Activated CD4-positive, alpha-beta T cell treated with anti-CD3 and anti-CD28 coated beads, Interleukin-2, amount 10 ng/mL, durations not matched to agents 24 days and 14 days (primary cell): ENCODE measurements at regions not wholly inside any gene's neighbourhood (a gene's known extent, or its start where the extent isn't known, plus 50 kb on each side); places are given as distances from the start of the nearest gene placed in this dataset.

ENCODE experiments used
- DNase-seq: peaks from one replicate; pipeline ENCODE4 v3.0.0; 2022
- H3K27ac Mint-ChIP-seq: one replicate; pipeline ENCODE4 v1.8.0; 2022; ENCODE audit warnings: mild to moderate bottlenecking, mixed read lengths
- H3K27me3 Mint-ChIP-seq: one replicate; pipeline ENCODE4 v1.8.0; 2022; ENCODE audit warnings: mixed read lengths
- H3K36me3 Mint-ChIP-seq: one replicate; pipeline ENCODE4 v1.8.0; 2022; ENCODE audit warnings: low read depth, mild to moderate bottlenecking, mixed read lengths
- H3K4me1 Mint-ChIP-seq: one replicate; pipeline ENCODE4 v1.8.0; 2021; ENCODE audit warnings: mixed read lengths
- H3K4me3 Mint-ChIP-seq: one replicate; pipeline ENCODE4 v1.8.0; 2022; ENCODE audit warnings: mild to moderate bottlenecking, moderate library complexity, mixed read lengths
- H3K9me3 Mint-ChIP-seq: one replicate; pipeline ENCODE4 v1.8.0; 2021; ENCODE audit warnings: mixed read lengths
- intact Hi-C: fragments of 100-400 bp; cut with micrococcal nuclease; formaldehyde crosslinking; loops from one replicate; pipeline ENCODE4 v1.15.1; 2023

DNA sequence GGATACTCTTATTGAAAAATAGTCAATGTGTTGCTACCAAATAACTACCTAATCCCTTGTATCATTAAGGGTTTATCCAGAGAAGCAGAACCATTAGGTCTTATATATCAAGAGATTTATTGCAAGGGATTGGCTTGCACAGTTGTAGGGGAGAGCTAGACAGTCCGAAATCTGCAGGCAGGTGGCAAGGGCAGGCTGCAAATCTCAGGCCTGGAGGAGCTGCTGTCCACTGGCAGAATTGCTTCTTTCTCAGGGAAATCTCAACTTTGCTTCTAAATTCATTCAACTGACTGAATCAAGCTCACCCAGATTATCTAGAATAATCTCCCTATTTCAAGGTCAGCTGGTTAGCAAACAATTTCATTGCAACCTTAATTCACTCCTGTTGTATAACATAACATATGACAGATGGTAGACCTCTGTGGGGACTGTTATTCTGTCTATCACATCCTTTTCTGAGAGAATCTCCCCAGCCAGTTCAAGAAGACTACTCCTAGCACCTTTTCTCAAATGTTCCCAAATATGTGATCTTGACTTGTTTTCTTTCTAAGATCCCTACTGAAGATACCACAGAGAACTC is 194.2 kb downstream of the NHLRC3 start:
- no peak for DNase-seq
- Mint-ChIP-seq H3K27me3 (peaks cover 23% of the 10 kb centered on the region), H3K4me1 (no peaks in the 10 kb centered on the region), H3K4me3 (no peak overlapping the region), H3K36me3 (no peaks in the 10 kb centered on the region), H3K9me3 (no peaks in the 10 kb centered on the region), H3K27ac (no peak overlapping the region)
- intact Hi-C loops, result no loop called here

- intact Hi-C loops, result no loop called here
- Mint-ChIP-seq H3K27ac (no peak overlapping the region), H3K36me3 (no peaks in the 10 kb centered on the region), H3K9me3 (no peaks in the 10 kb centered on the region), H3K27me3 (peaks cover 27% of the 10 kb centered on the region), H3K4me1 (no peaks in the 10 kb centered on the region), H3K4me3 (no peak overlapping the region)
- DNase-seq, result no peak
Measured at GRCh38 chr13:39232999-39233398, 194.7 kb downstream of the NHLRC3 start.

DNA sequence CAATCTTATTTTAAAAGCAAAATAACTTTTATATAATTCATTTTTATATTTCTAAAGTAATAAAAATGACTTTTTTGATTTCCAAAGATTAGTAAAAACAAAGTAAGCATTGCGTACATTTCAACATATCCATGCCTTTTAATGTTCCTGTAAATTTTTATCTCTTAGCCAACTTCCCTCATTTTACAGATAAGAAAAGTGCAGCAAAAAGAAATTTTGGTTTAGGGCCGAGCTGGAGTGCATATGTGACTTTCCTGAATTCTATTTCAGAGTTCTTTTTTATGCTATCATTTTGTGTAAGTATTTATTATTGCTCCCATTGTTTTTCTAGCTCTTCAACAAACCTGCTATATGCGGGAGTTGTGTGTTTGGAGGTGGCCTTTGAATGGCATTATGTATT is 195.3 kb downstream of the NHLRC3 start:
- Mint-ChIP-seq H3K4me3 (no peak overlapping the region), H3K4me1 (no peaks in the 10 kb centered on the region), H3K27ac (no peak overlapping the region), H3K36me3 (no peaks in the 10 kb centered on the region), H3K9me3 (no peaks in the 10 kb centered on the region), H3K27me3 (peaks cover 30% of the 10 kb centered on the region)
- no peak for DNase-seq
- intact Hi-C loops, result no loop called here

GRCh38 chr13:39244561-39245230 is 206.4 kb downstream of the NHLRC3 start:
- H3K4me1 Mint-ChIP-seq, result peaks cover 2% of the 10 kb centered on the region
- DNase-seq, result no peak
- peaks cover 17% of the 10 kb centered on the region for H3K27me3 Mint-ChIP-seq
- no peaks in the 10 kb centered on the region for H3K9me3 Mint-ChIP-seq
- H3K27ac Mint-ChIP-seq, result no peak overlapping the region
- intact Hi-C loops, result no loop called here
- H3K36me3 Mint-ChIP-seq, result no peaks in the 10 kb centered on the region
- no peak overlapping the region for H3K4me3 Mint-ChIP-seq

DNA sequence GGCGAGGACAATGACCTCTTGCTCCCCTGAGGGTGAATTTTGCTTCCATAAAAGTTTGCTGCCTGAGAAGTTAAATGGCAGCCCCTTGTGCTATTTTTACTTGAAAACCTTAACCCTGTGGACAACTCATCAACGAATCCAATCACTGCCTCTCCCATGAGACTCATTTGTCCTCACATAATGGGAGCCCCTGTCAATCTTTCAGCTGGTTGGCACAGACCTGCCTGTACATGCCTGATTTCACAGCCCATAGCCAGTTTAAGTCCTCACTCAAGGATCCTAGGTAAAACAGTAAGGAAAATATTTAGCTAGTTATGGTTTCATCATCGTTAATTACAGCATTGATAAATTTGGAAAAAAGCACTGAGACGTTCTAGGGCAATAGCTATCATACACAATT is 207.4 kb downstream of the NHLRC3 start:
- H3K36me3 Mint-ChIP-seq, result no peaks in the 10 kb centered on the region
- no peak overlapping the region for H3K27ac Mint-ChIP-seq
- no peak for DNase-seq
- no peak overlapping the region for H3K4me3 Mint-ChIP-seq
- H3K4me1 Mint-ChIP-seq, result peaks cover 2% of the 10 kb centered on the region
- intact Hi-C loops, result no loop called here
- peaks cover 17% of the 10 kb centered on the region for H3K27me3 Mint-ChIP-seq
- no peaks in the 10 kb centered on the region for H3K9me3 Mint-ChIP-seq

DNA sequence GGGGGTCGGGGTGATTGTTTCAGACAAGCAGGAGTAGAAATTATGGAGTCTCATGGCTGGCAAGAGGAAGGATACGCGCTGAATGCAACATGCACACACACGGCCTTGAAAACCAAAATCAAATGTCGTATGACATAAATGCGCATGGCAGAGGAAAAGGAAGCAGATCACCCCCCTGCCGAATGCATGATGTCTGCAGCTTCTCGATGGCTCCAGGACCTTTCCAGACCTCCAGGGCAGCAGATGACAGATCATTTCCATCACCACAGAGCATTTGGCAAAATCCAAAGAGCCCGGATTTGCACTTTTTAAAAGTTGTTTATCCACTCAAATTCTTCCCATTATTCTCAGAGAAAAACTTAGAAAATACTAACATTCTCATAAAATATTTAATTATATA is 211.7 kb downstream of the NHLRC3 start:
- Mint-ChIP-seq H3K9me3 (no peaks in the 10 kb centered on the region), H3K27me3 (peaks cover 16% of the 10 kb centered on the region), H3K4me3 (no peak overlapping the region), H3K27ac (no peak overlapping the region), H3K36me3 (no peaks in the 10 kb centered on the region), H3K4me1 (no peaks in the 10 kb centered on the region)
- intact Hi-C loops, result no loop called here
- DNase-seq, result no peak

- Mint-ChIP-seq H3K4me1 (no peaks in the 10 kb centered on the region), H3K9me3 (no peaks in the 10 kb centered on the region), H3K27me3 (peaks cover 16% of the 10 kb centered on the region), H3K4me3 (no peak overlapping the region), H3K27ac (no peak overlapping the region), H3K36me3 (no peaks in the 10 kb centered on the region)
- intact Hi-C loops, result no loop called here
- DNase-seq, result no peak
Measured at GRCh38 chr13:39250440-39250839, 212.2 kb downstream of the NHLRC3 start.

DNA sequence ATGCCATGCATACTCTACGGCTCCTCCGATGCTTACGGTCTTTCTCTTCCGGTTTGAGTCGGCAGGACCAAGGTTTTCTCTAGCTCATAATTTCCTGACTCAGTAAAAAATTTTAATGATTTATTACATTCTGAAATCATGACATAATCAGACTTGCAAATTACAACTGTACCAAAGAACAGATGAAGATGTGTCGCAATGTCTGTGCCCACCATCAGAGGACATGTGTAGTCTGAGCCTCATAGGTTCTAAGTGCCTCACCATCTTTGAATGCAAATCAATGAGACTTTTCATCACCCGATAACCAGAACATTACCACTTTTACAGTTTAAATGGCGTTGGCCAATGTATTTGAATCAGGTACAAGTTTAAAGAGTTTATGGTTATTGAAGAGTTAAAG is 213.1 kb downstream of the NHLRC3 start:
- DNase-seq, result no peak
- Mint-ChIP-seq H3K36me3 (no peaks in the 10 kb centered on the region), H3K27me3 (peaks cover 10% of the 10 kb centered on the region), H3K27ac (no peak overlapping the region), H3K9me3 (no peaks in the 10 kb centered on the region), H3K4me1 (no peaks in the 10 kb centered on the region), H3K4me3 (no peak overlapping the region)
- intact Hi-C loops, result no loop called here

GRCh38 chr13:39253774-39254173 is 215.5 kb downstream of the NHLRC3 start:
- intact Hi-C loops, result no loop called here
- DNase-seq, result no peak
- H3K27me3 Mint-ChIP-seq, result peaks cover 3% of the 10 kb centered on the region
- H3K36me3 Mint-ChIP-seq, result no peaks in the 10 kb centered on the region
- H3K27ac Mint-ChIP-seq, result no peak overlapping the region
- no peak overlapping the region for H3K4me3 Mint-ChIP-seq
- no peaks in the 10 kb centered on the region for H3K9me3 Mint-ChIP-seq
- H3K4me1 Mint-ChIP-seq, result peaks cover 2% of the 10 kb centered on the region

DNA sequence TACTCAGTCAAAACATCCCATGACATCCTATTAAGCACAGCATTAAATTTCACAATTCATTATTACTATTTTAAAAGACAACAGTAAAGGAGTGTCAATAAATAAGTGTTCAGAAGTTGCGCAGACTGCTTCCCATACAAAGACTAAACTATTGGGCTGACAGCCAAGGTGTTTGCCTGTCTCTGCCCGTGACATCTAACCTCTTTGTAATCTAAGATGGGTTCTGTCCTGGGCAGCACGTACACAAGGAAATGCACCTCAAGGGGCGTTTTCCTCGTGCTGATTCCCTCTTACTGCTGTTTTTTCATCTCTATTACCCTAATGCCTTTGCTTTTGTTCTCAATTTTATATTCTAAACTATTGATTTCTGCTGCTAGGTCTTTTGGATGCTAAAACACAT is 216.3 kb downstream of the NHLRC3 start:
- H3K4me3 Mint-ChIP-seq, result no peak overlapping the region
- DNase-seq, result no peak
- peaks cover 3% of the 10 kb centered on the region for H3K27me3 Mint-ChIP-seq
- H3K9me3 Mint-ChIP-seq, result no peaks in the 10 kb centered on the region
- intact Hi-C loops, result no loop called here
- H3K36me3 Mint-ChIP-seq, result no peaks in the 10 kb centered on the region
- H3K4me1 Mint-ChIP-seq, result peaks cover 7% of the 10 kb centered on the region
- no peak overlapping the region for H3K27ac Mint-ChIP-seq

GRCh38 chr13:39257642-39258041 is 219.4 kb downstream of the NHLRC3 start:
- Mint-ChIP-seq H3K27me3 (no peaks in the 10 kb centered on the region), H3K4me1 (peaks cover 12% of the 10 kb centered on the region), H3K9me3 (no peaks in the 10 kb centered on the region), H3K36me3 (no peaks in the 10 kb centered on the region), H3K27ac (no peak overlapping the region), H3K4me3 (no peak overlapping the region)
- intact Hi-C loops, result no loop called here
- no peak for DNase-seq

DNA sequence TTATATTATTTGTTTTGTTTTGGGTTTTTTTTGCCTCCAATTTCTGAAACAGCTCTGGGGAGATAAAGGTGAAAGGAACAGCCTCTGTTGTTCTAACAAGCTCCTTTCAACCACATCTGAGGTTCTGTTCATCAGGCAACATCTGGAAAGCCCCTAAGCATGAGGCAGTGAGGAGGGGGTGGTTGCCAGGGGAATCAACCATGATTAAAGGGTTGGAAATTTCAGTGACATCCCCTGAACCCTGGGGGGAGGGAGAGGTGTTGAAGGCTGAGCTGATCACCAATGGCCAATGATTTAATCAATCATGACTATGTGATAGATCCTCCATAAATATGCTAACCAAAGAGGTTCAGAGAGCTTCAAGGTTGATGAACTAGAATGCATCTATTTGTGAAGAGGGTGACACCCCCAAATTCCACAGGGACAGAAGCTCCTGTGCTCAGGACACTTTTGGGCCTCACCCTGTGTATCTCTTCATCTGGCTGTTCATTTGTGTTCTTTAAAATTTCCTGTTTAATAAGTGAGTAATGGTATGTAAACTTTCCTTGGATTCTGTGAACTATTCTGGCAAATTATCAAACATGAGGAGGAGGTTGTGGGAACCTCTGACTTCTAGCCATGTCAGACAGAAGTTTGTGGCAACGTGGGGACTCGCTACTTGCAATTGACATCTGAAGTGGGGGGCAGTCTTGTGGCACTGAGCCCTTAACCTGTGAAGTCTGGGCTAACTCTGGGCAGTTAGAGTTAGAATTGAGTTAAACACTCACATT is 221.3 kb downstream of the NHLRC3 start:
- H3K27me3 Mint-ChIP-seq, result no peaks in the 10 kb centered on the region
- DNase-seq, result peak; percentile 76
- H3K27ac Mint-ChIP-seq, result peak overlapping the region; percentile 73
- peak overlapping the region; percentile 5 for H3K4me3 Mint-ChIP-seq
- H3K36me3 Mint-ChIP-seq, result no peaks in the 10 kb centered on the region
- no peaks in the 10 kb centered on the region for H3K9me3 Mint-ChIP-seq
- H3K4me1 Mint-ChIP-seq, result peaks cover 12% of the 10 kb centered on the region
- intact Hi-C loops, result loop anchor here (1.0 to 10.0 kb wide), 4 partner anchors 62 to 415 kb away; partner anchors contain the start of genes NHLRC3 and PROSER1

DNA sequence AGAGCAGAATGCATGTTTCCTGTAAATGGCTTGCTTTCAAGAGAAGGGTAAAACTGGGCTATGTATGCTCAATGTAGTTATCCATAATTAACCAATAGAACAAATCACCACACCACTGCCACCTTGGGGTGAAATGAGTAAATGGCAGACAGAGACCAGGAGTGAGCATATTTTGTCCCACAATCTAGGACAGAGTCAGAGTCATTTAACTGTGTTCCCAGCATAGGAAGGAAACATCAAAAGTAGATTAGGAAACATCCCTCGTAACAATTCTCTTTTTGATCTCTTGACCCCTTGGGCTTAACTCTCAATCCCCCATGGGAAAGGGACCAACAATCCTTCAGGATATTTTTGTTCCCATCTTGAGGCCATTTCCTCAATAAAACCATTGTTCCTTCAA is 224.8 kb downstream of the NHLRC3 start:
- Mint-ChIP-seq H3K27me3 (peaks cover 5% of the 10 kb centered on the region), H3K36me3 (no peaks in the 10 kb centered on the region), H3K27ac (no peak overlapping the region), H3K9me3 (no peaks in the 10 kb centered on the region), H3K4me1 (peaks cover 12% of the 10 kb centered on the region), H3K4me3 (no peak overlapping the region)
- intact Hi-C loops, result loop anchor here (1.0 to 10.0 kb wide), 6 partner anchors 117 to 412 kb away; partner anchors contain the start of genes NHLRC3 and PROSER1
- peak; percentile 80 for DNase-seq

GRCh38 chr13:39263531-39263930 is 225.3 kb downstream of the NHLRC3 start:
- intact Hi-C loops, result loop anchor here (1.0 to 10.0 kb wide), 6 partner anchors 117 to 411 kb away; partner anchors contain the start of genes NHLRC3 and PROSER1
- Mint-ChIP-seq H3K27me3 (peaks cover 7% of the 10 kb centered on the region), H3K27ac (no peak overlapping the region), H3K4me1 (peaks cover 12% of the 10 kb centered on the region), H3K9me3 (no peaks in the 10 kb centered on the region), H3K4me3 (no peak overlapping the region), H3K36me3 (no peaks in the 10 kb centered on the region)
- DNase-seq, result no peak
